NT2/D1 (cell line): ENCODE measurements at regions not wholly inside any gene's neighbourhood (a gene's known extent, or its start where the extent isn't known, plus 50 kb on each side); places are given as distances from the start of the nearest gene placed in this dataset.

Experiments
- SUZ12 ChIP-seq: IDR thresholded peaks from 2 replicates; pipeline ENCODE4 v1.6.1; 2011; ENCODE audit not compliant: insufficient read length, insufficient read depth; ENCODE audit errors: extremely low read depth
- YY1 ChIP-seq: IDR thresholded peaks from 2 replicates; pipeline ENCODE4 v1.6.1; 2011; ENCODE audit not compliant: insufficient read length, insufficient read depth
- ZNF274 ChIP-seq: IDR thresholded peaks from 2 replicates; pipeline ENCODE4 v1.6.1; 2011; ENCODE audit warnings: mild to moderate bottlenecking, low read depth, low read length

DNA sequence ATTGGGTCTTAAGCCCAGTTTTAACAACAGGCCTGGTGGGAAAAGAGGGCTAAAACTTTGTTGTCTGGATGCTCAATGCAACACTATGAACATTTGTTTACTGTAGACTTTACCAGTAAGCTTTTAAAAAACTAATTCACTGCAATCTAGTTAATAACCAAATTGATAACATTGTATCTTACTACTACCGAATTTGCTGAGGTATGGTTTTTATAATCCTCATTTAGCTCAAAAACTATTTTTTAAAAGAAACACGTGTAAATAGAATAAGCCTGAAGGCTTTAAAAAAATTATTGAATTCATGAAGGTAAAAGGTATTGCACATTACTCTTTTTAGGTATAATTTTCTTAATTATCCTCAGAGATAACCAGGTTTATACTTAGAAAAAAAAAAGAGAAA lies 500.6 kb downstream of the RWDD3 start:
- TF ChIP-seq SUZ12: no peak
- TF ChIP-seq YY1: no peak
- TF ChIP-seq ZNF274: no peak
